ENCODE measurements at regions not wholly inside any gene's neighbourhood (a gene's known extent, or its start where the extent isn't known, plus 50 kb on each side); places are given as distances from the start of the nearest gene placed in this dataset.
A peak's percentile ranks its signal among the peaks of the same experiment; 100 is the strongest.

DNA sequence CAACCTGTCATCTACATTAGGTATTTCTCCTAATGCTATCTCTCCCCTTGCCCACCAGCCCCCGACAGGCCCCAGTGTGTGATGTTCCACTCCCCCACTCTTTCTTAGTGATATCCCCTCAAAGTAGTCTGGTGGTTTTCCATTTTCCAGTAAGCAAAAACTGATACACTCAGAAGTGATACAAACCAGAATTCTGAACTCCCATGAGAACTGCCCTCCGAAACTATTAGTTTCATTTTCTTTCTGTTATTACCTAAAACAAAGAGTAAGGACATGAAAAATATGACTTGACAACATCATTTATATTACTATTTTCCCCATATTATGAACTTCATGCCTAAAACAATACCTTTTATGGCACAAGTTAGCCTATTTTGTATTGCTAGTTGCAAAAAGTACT is 175.0 kb downstream of the OTUD1 start:
- Histone ChIP-seq H3K4me3 (ENCODE audit: severe bottlenecking) (no peak overlapping the region), H3K36me3 (ENCODE audit: low read depth) (no peaks in the 10 kb centered on the region), H3K27ac (ENCODE audit: poor library complexity, severe bottlenecking) (no peak overlapping the region), H3K9me3 (ENCODE audit: severe bottlenecking) (no peaks in the 10 kb centered on the region), H3K27me3 (ENCODE audit: insufficient read depth, poor library complexity, severe bottlenecking) (no peaks in the 10 kb centered on the region), H3K4me1 (ENCODE audit: insufficient read depth, poor library complexity, severe bottlenecking) (no peaks in the 10 kb centered on the region)
- no peak for ATAC-seq (ENCODE audit: low read depth)
- no peak for TF ChIP-seq CTCF (IDR thresholded peaks at IDR 0.05; ENCODE audit: poor library complexity, severe bottlenecking)
- no peak for DNase-seq (ENCODE audit: low spot score)

DNA sequence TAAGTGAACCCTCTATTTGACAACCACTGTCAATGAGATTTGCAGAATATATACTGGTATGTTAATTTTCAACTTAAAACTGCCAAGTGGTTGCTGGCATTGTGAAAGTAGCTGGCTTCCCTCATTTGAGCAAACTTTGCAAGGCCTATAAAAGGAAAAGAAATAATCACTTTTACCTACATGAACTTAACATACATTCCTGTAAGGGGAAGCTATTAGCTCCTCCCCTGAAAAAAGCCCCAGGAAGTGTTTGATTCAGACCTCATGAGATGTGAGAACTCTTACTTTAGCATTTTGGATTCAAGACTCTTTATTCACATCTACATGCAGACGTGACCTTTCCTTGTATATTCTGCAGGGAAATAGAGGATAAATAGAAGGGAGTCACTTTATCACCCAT is 175.6 kb downstream of the OTUD1 start:
- ATAC-seq (ENCODE audit: low read depth) (no peak), DNase-seq (ENCODE audit: low spot score) (no peak)
- no peaks in the 10 kb centered on the region for H3K9me3 ChIP-seq (ENCODE audit: severe bottlenecking)
- H3K36me3 ChIP-seq (ENCODE audit: low read depth) = no peaks in the 10 kb centered on the region
- no peaks in the 10 kb centered on the region for H3K27me3 ChIP-seq (ENCODE audit: insufficient read depth, poor library complexity, severe bottlenecking)
- no peak for TF ChIP-seq CTCF (IDR thresholded peaks at IDR 0.05; ENCODE audit: poor library complexity, severe bottlenecking)
- no peaks in the 10 kb centered on the region for H3K4me1 ChIP-seq (ENCODE audit: insufficient read depth, poor library complexity, severe bottlenecking)
- no peak overlapping the region for H3K4me3 ChIP-seq (ENCODE audit: severe bottlenecking)
- H3K27ac ChIP-seq (ENCODE audit: poor library complexity, severe bottlenecking) = no peak overlapping the region

DNA sequence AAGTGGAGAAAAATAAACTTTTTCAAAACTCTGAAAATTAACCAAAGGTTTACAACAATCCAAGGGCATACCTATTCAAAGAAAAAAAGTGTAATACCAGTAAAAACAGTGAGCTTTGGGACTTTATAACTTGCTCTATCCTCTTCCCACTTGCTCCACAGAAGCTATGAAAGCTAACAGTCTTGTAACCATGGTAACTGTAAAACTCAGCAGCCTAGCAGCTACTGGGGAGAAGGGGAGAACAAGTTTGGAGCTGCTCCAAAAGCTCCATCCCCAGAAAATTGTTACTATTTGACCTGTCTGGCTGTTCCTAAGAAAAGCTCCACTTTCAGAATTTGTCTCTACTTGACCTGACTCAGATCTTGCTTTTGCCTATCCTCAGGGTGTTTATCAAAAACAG is 191.5 kb downstream of the OTUD1 start:
- Histone ChIP-seq H3K36me3 (ENCODE audit: low read depth) (no peaks in the 10 kb centered on the region), H3K4me1 (ENCODE audit: insufficient read depth, poor library complexity, severe bottlenecking) (no peaks in the 10 kb centered on the region), H3K9me3 (ENCODE audit: severe bottlenecking) (no peaks in the 10 kb centered on the region), H3K4me3 (ENCODE audit: severe bottlenecking) (no peak overlapping the region), H3K27ac (ENCODE audit: poor library complexity, severe bottlenecking) (no peak overlapping the region), H3K27me3 (ENCODE audit: insufficient read depth, poor library complexity, severe bottlenecking) (peaks cover 27% of the 10 kb centered on the region)
- DNase-seq (ENCODE audit: low spot score) (no peak), ATAC-seq (ENCODE audit: low read depth) (no peak)
- no peak for TF ChIP-seq CTCF (IDR thresholded peaks at IDR 0.05; ENCODE audit: poor library complexity, severe bottlenecking)

GRCh38 chr10:23630885-23631284 is 192.0 kb downstream of the OTUD1 start:
- Histone ChIP-seq H3K4me1 (ENCODE audit: insufficient read depth, poor library complexity, severe bottlenecking) (no peaks in the 10 kb centered on the region), H3K27me3 (ENCODE audit: insufficient read depth, poor library complexity, severe bottlenecking) (peaks cover 22% of the 10 kb centered on the region)
- peak; percentile 44; the same call in 1 of the 3 replicates for ATAC-seq (ENCODE audit: low read depth)

More at GRCh38 chr10:23630885-23631284, 192.0 kb downstream of the OTUD1 start:
- no peak for TF ChIP-seq CTCF (IDR thresholded peaks at IDR 0.05; ENCODE audit: poor library complexity, severe bottlenecking)
- Histone ChIP-seq H3K9me3 (ENCODE audit: severe bottlenecking) (no peaks in the 10 kb centered on the region), H3K4me3 (ENCODE audit: severe bottlenecking) (no peak overlapping the region), H3K27ac (ENCODE audit: poor library complexity, severe bottlenecking) (no peak overlapping the region), H3K36me3 (ENCODE audit: low read depth) (no peaks in the 10 kb centered on the region)
- no peak for DNase-seq (ENCODE audit: low spot score)

All from RWPE2 (cell line).